SK-N-SH (cell line): ENCODE measurements at regions not wholly inside any gene's neighbourhood (a gene's known extent, or its start where the extent isn't known, plus 50 kb on each side); places are given as distances from the start of the nearest gene placed in this dataset.

Experiments used
- CHD2 ChIP-seq: fragments of 150-350 bp; IDR thresholded peaks from 2 replicates; pipeline ENCODE4 v1.6.1; 2018; ENCODE audit warnings: low read length; ENCODE audit not compliant: partially characterized antibody
- CTCF ChIP-seq: fragments of 200-600 bp; sonication (generic); IDR thresholded peaks from 2 replicates; pipeline ENCODE4 v1.6.1; 2017; ENCODE audit warnings: antibody characterized with exemption, mild to moderate bottlenecking, moderate library complexity
- MAX ChIP-seq: IDR thresholded peaks from 2 replicates; pipeline ENCODE4 v1.4.0; 2012; ENCODE audit warnings: low read depth
- NRF1 ChIP-seq: IDR thresholded peaks from 2 replicates; pipeline ENCODE4 v1.6.1; 2012; ENCODE audit warnings: low read depth, mild to moderate bottlenecking, low read length
- POLR2AphosphoS5 ChIP-seq: IDR thresholded peaks from 2 replicates; pipeline ENCODE4 v1.6.1; 2012; ENCODE audit warnings: low read depth, low read length
- RCOR1 ChIP-seq: fragments of 150-350 bp; IDR thresholded peaks from 2 replicates; pipeline ENCODE4 v1.6.1; 2017; ENCODE audit warnings: antibody characterized with exemption, low read length
- REST ChIP-seq: IDR thresholded peaks from 2 replicates; pipeline ENCODE4 v1.6.1; 2012; ENCODE audit warnings: mild to moderate bottlenecking, low read depth, low read length, moderate library complexity
- RFX5 ChIP-seq: IDR thresholded peaks from 2 replicates; pipeline ENCODE4 v1.6.1; 2012; ENCODE audit warnings: mild to moderate bottlenecking, improper control_type of control experiment, low read length
- RXRA ChIP-seq: IDR thresholded peaks from 2 replicates; pipeline ENCODE4 v1.4.0; 2012; ENCODE audit warnings: low read depth, mild to moderate bottlenecking, borderline replicate concordance
- SMC3 ChIP-seq: IDR thresholded peaks from 2 replicates; pipeline ENCODE4 v1.6.1; 2012; ENCODE audit warnings: low read depth, low read length, improper control_type of control experiment
- USF1 ChIP-seq: IDR thresholded peaks from 2 replicates; pipeline ENCODE4 v1.4.0; 2012; ENCODE audit warnings: low read depth, borderline replicate concordance
- ZBTB33 ChIP-seq: IDR thresholded peaks from 2 replicates; pipeline ENCODE4 v1.4.0; 2012; ENCODE audit warnings: low read depth, borderline replicate concordance

GRCh38 chr6:156598071-156598854 lies 178.9 kb upstream of the ARID1B start:
- TF ChIP-seq MAX (no peak), CTCF (no peak), POLR2AphosphoS5 (no peak), RXRA (no peak), CHD2 (no peak), REST (no peak), RCOR1 (no peak), SMC3 (no peak), NRF1 (no peak), RFX5 (no peak), USF1 (no peak), ZBTB33 (no peak)
